ENCODE measurements at regions not wholly inside any gene's neighbourhood (a gene's known extent, or its start where the extent isn't known, plus 50 kb on each side); places are given as distances from the start of the nearest gene placed in this dataset.

DNA sequence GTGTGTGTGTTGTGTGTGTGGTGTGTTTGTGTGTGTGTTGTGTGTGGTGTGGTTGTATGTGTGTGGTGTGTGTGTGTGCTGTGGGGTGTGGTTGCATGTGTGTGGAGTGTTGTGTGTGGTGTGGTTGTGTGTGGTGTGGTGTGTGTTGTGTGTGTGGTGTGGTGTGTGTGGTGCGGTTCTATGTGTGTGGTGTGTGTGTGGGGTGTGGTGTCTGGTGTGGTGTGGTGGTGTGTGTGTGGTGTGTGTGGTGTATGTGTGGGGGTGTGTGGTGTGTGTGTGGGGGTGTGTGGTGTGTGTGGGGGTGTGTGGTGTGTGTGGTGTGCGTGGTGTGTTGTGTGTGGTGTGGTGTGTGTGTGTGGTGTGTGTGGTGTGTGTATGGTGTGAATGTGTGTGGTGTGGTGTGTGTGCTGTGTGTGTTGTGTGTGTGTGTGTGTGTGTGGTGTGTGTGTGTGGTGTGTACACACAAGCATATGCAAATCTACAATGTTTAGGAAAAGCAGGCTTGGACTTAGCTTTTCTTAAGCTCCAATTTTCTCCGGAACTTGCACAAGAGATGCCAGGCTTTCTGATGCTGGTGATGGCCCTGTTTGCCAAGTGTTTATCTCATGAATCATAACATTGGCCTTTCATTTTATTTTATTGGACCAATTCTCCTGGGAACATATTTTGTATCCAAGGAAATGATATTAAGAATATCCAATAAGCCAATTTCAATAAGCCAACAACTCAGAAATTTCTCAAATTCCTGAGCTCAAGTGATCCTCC lies 148.7 kb downstream of the SPATA18 start:
- ATAC-seq (no peak), DNase-seq (no peak)
- no peak for TF ChIP-seq POLR2A (IDR thresholded peaks at IDR 0.05)
- TF ChIP-seq, protein P1, sequence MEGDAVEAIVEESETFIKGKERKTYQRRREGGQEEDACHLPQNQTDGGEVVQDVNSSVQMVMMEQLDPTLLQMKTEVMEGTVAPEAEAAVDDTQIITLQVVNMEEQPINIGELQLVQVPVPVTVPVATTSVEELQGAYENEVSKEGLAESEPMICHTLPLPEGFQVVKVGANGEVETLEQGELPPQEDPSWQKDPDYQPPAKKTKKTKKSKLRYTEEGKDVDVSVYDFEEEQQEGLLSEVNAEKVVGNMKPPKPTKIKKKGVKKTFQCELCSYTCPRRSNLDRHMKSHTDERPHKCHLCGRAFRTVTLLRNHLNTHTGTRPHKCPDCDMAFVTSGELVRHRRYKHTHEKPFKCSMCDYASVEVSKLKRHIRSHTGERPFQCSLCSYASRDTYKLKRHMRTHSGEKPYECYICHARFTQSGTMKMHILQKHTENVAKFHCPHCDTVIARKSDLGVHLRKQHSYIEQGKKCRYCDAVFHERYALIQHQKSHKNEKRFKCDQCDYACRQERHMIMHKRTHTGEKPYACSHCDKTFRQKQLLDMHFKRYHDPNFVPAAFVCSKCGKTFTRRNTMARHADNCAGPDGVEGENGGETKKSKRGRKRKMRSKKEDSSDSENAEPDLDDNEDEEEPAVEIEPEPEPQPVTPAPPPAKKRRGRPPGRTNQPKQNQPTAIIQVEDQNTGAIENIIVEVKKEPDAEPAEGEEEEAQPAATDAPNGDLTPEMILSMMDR (IDR thresholded peaks at IDR 0.05), result no peak

DNA sequence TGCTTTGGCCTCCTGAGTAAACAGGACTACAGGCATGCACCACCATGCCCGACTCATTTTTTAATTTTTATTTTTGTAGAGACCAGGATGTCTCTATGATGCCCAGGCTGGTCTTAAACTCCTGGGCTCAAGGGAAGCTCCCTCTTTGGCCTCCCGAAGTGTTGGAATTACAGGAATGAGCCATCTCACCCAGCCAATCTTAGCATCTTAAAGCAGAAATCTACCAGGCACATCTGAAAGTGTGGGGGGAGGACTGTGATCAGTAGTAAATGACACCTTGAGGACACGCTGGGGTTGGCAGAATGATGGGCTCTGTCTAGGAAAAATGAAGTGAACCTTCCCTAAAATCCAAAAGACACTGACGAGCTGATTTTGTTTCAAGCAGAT lies 149.2 kb downstream of the SPATA18 start:
- no peak for TF ChIP-seq POLR2A (IDR thresholded peaks at IDR 0.05)
- TF ChIP-seq, protein P1 (IDR thresholded peaks at IDR 0.05), result no peak
- Histone ChIP-seq H3K27ac (no peak overlapping the region), H3K4me1 (no peaks in the 10 kb centered on the region), H3K4me3 (no peak overlapping the region), H3K36me3 (no peaks in the 10 kb centered on the region), H3K27me3 (no peaks in the 10 kb centered on the region), H3K9me3 (no peaks in the 10 kb centered on the region)
- 89% methylated on average over 4 of the region's 4 CpGs for WGBS (ENCODE audit: insufficient coverage, low coverage, low lambda C conversion rate, missing lambda C conversion rate)
- no peak for ATAC-seq
- DNase-seq, result no peak
- intact Hi-C loops (cut with DNase I), result no loop called here

More for the DNA sequence above, 148.7 kb downstream of the SPATA18 start:
- H3K27ac ChIP-seq, result no peak overlapping the region
- H3K4me3 ChIP-seq, result no peak overlapping the region
- intact Hi-C loops (cut with DNase I), result no loop called here
- H3K36me3 ChIP-seq, result no peaks in the 10 kb centered on the region
- H3K9me3 ChIP-seq, result no peaks in the 10 kb centered on the region
- H3K4me1 ChIP-seq, result no peaks in the 10 kb centered on the region
- H3K27me3 ChIP-seq, result no peaks in the 10 kb centered on the region
- 80% methylated on average over 3 of the region's 3 CpGs for WGBS (ENCODE audit: insufficient coverage, low coverage, low lambda C conversion rate, missing lambda C conversion rate)

DNA sequence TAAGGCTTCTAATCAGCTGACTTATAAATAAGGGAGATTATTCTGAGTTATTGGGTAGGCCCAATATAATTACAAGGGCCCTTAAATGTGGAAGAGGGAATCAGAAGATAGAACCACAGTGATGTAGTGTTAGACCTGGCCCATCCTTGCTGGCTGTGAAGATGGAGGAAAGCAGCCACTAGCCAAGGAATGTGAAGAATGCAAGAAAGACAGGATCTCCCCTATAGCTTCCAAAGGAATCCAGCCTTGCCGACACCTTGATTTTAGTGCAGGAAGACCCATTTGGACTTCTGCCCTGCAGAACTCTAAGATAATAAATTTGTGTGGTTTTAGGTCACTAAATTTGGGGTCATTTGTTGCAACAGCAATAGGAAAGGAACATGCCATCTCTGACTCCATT lies 150.6 kb downstream of the SPATA18 start:
- H3K27me3 ChIP-seq, result no peaks in the 10 kb centered on the region
- H3K36me3 ChIP-seq, result no peaks in the 10 kb centered on the region
- no peak for DNase-seq
- H3K9me3 ChIP-seq, result no peaks in the 10 kb centered on the region
- H3K4me3 ChIP-seq, result no peak overlapping the region
- ATAC-seq, result no peak
- TF ChIP-seq POLR2A (IDR thresholded peaks at IDR 0.05), result no peak
- TF ChIP-seq, protein P1 (IDR thresholded peaks at IDR 0.05), result no peak
- no peak overlapping the region for H3K27ac ChIP-seq
- intact Hi-C loops (cut with DNase I), result no loop called here
- WGBS (ENCODE audit: insufficient coverage, low coverage, low lambda C conversion rate, missing lambda C conversion rate), result no CpG with 5 or more reads among the region's 1 CpG
- H3K4me1 ChIP-seq, result no peaks in the 10 kb centered on the region

DNA sequence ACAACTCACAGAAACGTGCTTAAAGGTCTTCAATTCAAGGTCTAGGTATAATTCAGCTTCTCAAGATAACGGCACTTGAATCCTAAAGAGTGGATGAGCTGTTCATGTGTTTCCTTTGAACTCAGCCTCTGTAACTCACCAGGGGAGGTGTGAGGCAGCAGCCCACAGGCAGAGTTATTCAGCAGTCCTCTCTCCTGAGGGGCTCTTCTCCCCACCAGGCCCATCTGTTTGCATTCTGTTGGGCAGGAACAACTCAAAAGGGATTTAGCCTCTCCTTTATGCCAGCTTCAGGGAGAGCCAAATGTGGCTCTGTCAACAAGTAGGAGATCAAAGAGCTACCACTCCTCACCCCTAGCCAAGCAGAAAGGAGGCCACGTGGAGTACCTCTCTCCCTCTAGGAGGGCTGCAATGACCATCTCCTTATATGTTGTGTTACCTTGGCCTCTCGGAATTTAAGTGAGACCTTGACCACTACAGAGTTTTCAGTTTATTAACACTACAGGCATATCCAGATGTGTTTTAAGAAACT lies 151.2 kb downstream of the SPATA18 start:
- WGBS (ENCODE audit: insufficient coverage, low coverage, low lambda C conversion rate, missing lambda C conversion rate), result 38% methylated on average over 4 of the region's 4 CpGs
- ATAC-seq (peak in 3 of 4 donors; percentile 39 to 68 (median 66)), DNase-seq (no peak)
- Histone ChIP-seq H3K27me3 (no peaks in the 10 kb centered on the region), H3K9me3 (no peaks in the 10 kb centered on the region), H3K36me3 (no peaks in the 10 kb centered on the region), H3K4me1 (no peaks in the 10 kb centered on the region), H3K4me3 (no peak overlapping the region), H3K27ac (no peak overlapping the region)
- no peak for TF ChIP-seq POLR2A (IDR thresholded peaks at IDR 0.05)
- TF ChIP-seq, protein P1 (IDR thresholded peaks at IDR 0.05), result no peak
- intact Hi-C loops (cut with DNase I), result no loop called here

All from right lobe of liver (tissue), 6 donors.